ENCODE measurements at regions not wholly inside any gene's neighbourhood (a gene's known extent, or its start where the extent isn't known, plus 50 kb on each side); places are given as distances from the start of the nearest gene placed in this dataset.

DNA sequence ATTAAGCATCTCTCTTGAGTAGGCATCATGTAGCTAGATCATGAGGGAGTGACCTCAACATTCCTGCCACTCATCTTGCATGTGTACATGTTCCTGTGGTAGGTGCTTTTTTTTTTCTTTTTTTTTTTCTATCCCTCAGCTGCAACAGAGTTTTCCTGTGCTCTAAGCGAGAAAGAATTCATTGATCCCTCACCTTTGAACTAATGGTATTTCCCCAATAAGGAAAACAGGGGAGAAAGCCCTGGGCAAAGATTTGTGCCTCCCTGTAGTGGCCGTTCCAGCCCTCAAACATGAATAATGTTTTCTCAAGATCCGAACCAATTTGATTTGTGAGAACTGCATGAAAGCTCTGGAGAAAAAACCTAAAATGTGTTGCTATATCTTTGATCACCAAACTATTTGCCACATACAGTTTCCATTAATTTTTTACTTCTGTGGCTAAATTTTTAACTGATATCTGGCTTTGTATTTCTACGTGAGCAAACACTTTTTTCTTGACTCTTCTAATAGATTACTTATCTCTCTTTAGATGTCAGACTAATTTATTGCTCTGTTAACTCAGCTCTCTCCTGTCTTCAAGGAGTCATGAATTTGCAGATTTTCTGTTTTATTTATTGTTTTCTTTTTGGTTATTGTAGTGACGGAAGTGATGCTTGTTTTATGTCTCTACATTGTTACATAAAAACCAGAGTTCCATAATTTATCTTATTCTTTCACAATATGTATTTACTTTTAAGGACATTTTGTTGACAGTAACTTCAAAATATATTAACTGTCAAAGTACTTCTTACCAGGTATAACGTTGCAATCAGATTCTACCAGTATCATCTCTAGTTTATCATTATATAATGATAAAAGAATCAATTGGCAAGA, 1396.5 kb downstream of the OTOL1 start:
- TF ChIP-seq, protein P1, sequence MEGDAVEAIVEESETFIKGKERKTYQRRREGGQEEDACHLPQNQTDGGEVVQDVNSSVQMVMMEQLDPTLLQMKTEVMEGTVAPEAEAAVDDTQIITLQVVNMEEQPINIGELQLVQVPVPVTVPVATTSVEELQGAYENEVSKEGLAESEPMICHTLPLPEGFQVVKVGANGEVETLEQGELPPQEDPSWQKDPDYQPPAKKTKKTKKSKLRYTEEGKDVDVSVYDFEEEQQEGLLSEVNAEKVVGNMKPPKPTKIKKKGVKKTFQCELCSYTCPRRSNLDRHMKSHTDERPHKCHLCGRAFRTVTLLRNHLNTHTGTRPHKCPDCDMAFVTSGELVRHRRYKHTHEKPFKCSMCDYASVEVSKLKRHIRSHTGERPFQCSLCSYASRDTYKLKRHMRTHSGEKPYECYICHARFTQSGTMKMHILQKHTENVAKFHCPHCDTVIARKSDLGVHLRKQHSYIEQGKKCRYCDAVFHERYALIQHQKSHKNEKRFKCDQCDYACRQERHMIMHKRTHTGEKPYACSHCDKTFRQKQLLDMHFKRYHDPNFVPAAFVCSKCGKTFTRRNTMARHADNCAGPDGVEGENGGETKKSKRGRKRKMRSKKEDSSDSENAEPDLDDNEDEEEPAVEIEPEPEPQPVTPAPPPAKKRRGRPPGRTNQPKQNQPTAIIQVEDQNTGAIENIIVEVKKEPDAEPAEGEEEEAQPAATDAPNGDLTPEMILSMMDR (IDR thresholded peaks at IDR 0.05; ENCODE audit: insufficient read depth, low read length), result no peak

DNA sequence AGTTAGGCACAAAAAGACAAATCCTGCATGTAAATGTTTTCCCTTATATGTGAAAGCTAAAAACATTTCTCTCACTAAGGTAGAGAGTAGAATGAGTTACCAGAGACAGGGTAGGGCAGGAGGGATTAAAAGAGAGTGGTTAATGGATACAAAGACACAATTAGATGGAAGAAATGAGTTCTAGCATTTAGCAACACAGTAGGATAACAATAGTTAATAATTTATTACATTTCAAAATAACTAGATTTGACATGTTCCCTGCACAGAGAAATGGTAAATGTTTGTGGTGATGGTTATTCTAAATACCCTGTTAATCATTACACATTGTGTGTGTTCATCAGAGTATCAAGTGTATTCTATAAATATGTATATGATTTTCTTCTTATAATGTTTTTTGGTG, 1400.7 kb downstream of the OTOL1 start:
- DNase-seq (ENCODE audit: low read depth), result no peak
- H3K4me3 ChIP-seq (ENCODE audit: low read depth, low read length), result no peak overlapping the region
- TF ChIP-seq, protein P1 (IDR thresholded peaks at IDR 0.05; ENCODE audit: insufficient read depth, low read length), result no peak

More for the DNA sequence above, 1396.5 kb downstream of the OTOL1 start:
- no peak for DNase-seq (ENCODE audit: low read depth)
- no peak overlapping the region for H3K4me3 ChIP-seq (ENCODE audit: low read depth, low read length)

DNA sequence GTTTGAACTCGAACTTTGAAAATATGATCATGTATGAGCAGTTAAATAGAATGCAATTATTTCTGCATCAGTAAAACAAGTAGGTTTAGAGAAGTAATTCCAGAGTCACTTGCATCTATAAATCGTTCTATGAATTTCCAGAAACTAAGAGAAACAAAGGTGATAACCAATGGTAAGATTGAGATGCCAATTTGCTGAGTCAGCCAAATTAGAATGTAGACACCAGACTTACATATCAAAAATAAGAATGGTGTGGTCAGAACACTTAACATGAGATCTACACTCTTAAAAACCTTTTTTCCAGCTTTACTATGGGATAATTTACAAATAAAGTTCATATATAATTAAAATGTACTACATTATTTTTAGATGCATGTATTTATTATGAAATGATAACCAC, 1435.9 kb downstream of the OTOL1 start:
- TF ChIP-seq, protein P1 (IDR thresholded peaks at IDR 0.05; ENCODE audit: insufficient read depth, low read length), result no peak
- H3K4me3 ChIP-seq (ENCODE audit: low read depth, low read length), result no peak overlapping the region
- DNase-seq (ENCODE audit: low read depth), result no peak

DNA sequence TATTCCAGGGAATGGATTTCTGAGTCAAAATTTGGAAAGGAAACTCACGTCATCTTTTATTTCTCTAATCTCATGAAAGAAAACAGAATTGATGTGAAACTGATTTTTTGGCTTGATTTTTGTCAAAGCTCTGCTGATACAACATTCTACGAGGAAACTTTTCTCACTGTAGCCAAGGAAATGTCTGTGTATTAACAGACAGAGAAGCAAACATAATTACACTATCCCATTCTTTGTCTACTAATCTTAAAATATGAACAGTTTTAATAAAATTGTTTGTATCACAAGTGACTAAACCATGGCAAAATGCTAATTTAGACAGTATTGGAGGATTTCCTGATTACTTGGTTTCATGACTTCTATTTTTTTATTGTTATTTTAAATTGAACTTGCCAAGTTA, 1437.0 kb downstream of the OTOL1 start:
- TF ChIP-seq, protein P1 (IDR thresholded peaks at IDR 0.05; ENCODE audit: insufficient read depth, low read length), result no peak
- H3K4me3 ChIP-seq (ENCODE audit: low read depth, low read length), result no peak overlapping the region
- DNase-seq (ENCODE audit: low read depth), result no peak

DNA sequence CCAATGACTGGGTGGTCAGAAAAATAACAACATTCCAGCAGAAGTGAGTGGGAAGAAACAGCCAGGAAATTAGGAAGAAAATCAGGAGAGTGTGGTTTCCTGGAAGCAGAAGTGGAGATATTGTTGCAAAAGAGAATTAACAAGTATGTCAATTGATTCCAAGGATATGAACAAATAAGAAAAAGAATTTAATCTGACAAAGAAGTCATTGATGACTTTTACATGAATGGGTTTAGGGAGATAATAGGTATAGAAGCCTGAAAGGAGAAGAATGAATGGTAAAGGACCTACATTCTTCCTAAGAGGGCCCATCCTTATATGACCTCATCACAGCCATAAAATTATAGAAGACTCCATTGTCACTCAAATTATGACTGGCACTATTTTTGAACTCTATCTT, 1440.1 kb downstream of the OTOL1 start:
- TF ChIP-seq, protein P1 (IDR thresholded peaks at IDR 0.05; ENCODE audit: insufficient read depth, low read length), result no peak
- DNase-seq (ENCODE audit: low read depth), result no peak
- H3K4me3 ChIP-seq (ENCODE audit: low read depth, low read length), result no peak overlapping the region

DNA sequence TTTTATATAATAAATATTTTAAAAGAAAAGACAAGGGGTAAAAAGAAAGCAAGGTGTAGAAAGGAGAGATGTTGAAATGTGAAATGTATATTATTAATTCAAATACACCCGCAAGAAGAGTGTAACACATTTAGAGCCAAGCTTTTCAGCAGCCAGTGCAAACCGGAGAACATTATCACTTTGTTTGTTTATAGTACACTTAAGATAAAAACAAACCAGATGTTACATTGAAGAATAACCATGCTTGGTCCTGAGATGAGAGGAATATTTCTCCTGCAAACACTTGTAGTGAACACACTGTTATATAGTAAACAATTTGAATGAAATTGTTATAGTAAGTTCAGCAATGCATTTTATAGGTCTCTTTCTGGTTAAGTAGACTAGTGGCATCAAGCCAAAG, 1441.5 kb downstream of the OTOL1 start:
- DNase-seq (ENCODE audit: low read depth), result no peak
- no peak overlapping the region for H3K4me3 ChIP-seq (ENCODE audit: low read depth, low read length)
- TF ChIP-seq, protein P1 (IDR thresholded peaks at IDR 0.05; ENCODE audit: insufficient read depth, low read length), result no peak

Data from fibroblast of the aortic adventitia (primary cell).